GM23248 (cell line): ENCODE measurements at regions not wholly inside any gene's neighbourhood (a gene's known extent, or its start where the extent isn't known, plus 50 kb on each side); places are given as distances from the start of the nearest gene placed in this dataset.

Experiments
- EZH2 ChIP-seq: fragments of 200-600 bp; sonication (generic); IDR thresholded peaks from 2 replicates; pipeline ENCODE4 v1.6.1; 2018; ENCODE audit warnings: antibody characterized with exemption, mild to moderate bottlenecking; ENCODE audit not compliant: insufficient read depth, poor library complexity, severe bottlenecking
- EZH2phosphoT487 ChIP-seq: fragments of 200-600 bp; sonication (generic); IDR thresholded peaks from 2 replicates; pipeline ENCODE4 v1.6.1; 2018; ENCODE audit warnings: antibody characterized with exemption, moderate library complexity, mild to moderate bottlenecking, low read depth; ENCODE audit not compliant: insufficient read depth

DNA sequence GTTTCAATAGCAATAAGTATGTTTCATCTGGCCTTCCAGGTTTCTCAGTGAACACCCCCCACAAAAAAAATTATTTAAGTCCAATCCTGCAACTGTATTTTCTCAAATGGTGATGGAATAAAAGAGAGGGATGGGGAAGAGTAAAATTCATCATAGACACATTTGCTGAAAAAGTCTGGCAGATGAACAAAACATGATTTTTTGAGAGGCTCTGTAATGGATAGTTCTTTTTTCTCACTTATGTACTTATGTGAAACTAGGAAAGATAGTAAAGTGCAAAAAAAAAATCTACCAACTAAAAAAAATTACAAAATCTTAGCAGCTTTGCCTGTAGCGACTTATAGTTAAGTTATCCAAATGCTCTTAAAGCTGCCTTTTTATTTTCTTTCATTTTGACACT, 412.4 kb downstream of the FOXG1 start:
- TF ChIP-seq EZH2 (no peak), EZH2phosphoT487 (no peak)
